GM13976 (cell line): ENCODE measurements at regions not wholly inside any gene's neighbourhood (a gene's known extent, or its start where the extent isn't known, plus 50 kb on each side); places are given as distances from the start of the nearest gene placed in this dataset.
"Not testable (repeated sequence)": the region's sequence is repeated elsewhere in the genome, so short reads cannot be mapped to it uniquely, and the experiment has no call there.

Experiments used
- DNase-seq: peaks from one replicate; pipeline ENCODE4 v3.0.0; 2012; ENCODE audit warnings: low spot score
- in situ Hi-C: fragments of 300-500 bp; cut with MboI; formaldehyde crosslinking; loops from one replicate; pipeline ENCODE4 v1.12.0; 2022; ENCODE audit warnings: low sequenced_read_pairs, mixed read lengths, inconsistent platforms; ENCODE audit not compliant: unreplicated experiment
- TF ChIP-seq, protein P1 (sequence below): IDR thresholded peaks from 2 replicates; pipeline ENCODE4 v1.5.1; 2012; ENCODE audit warnings: borderline replicate concordance, mild to moderate bottlenecking; ENCODE audit not compliant: insufficient read depth; ENCODE audit errors: extremely low read depth, missing control alignments, control extremely low read depth

DNA sequence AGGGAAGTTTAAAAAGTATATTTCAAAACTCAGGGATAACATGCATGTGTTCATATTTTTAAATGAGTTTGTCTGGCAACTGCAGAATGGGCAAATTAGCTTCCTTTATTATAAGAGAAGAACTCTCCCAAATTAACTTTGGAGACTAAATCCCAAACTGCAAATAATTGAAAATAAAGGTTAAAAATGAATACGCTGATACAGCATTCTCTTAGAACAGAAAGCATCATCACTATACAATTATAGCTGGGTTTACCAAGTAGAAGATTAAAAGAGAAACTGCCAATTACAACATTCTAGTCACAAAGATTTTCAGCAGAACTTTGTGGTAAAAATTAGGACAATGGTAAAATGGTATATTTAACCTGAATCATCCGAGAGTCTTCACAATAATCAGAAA, 73.3 kb downstream of the OLFM4 start:
- TF ChIP-seq, protein P1, sequence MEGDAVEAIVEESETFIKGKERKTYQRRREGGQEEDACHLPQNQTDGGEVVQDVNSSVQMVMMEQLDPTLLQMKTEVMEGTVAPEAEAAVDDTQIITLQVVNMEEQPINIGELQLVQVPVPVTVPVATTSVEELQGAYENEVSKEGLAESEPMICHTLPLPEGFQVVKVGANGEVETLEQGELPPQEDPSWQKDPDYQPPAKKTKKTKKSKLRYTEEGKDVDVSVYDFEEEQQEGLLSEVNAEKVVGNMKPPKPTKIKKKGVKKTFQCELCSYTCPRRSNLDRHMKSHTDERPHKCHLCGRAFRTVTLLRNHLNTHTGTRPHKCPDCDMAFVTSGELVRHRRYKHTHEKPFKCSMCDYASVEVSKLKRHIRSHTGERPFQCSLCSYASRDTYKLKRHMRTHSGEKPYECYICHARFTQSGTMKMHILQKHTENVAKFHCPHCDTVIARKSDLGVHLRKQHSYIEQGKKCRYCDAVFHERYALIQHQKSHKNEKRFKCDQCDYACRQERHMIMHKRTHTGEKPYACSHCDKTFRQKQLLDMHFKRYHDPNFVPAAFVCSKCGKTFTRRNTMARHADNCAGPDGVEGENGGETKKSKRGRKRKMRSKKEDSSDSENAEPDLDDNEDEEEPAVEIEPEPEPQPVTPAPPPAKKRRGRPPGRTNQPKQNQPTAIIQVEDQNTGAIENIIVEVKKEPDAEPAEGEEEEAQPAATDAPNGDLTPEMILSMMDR = no peak
- no peak for DNase-seq
- in situ Hi-C loops = no loop called here

- in situ Hi-C loops = no loop called here
- DNase-seq = no peak
- TF ChIP-seq, protein P1 = no peak
These were observed 75.5 kb downstream of the OLFM4 start for GRCh38 chr13:53104136-53104535.

DNA sequence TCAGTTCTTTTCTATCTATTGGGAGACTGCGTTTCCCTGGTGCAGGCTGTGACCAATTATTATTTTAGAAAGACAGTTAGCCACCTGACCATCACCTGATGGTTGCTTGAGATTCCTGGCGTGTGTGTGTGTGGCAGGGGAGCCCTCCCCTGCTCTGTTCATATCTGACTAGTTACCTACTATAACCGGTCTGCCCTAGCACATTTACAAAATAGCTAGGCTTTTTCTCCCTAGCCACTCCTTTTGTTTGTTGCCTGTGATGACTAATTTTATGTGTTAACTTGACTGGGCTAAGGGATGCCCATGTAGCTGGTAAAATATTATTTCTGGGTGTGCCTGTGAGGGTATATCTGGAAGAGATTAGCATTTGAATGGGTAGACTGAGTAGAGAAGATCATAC, 76.9 kb downstream of the OLFM4 start:
- DNase-seq = no peak
- TF ChIP-seq, protein P1 = no peak
- in situ Hi-C loops = no loop called here

DNA sequence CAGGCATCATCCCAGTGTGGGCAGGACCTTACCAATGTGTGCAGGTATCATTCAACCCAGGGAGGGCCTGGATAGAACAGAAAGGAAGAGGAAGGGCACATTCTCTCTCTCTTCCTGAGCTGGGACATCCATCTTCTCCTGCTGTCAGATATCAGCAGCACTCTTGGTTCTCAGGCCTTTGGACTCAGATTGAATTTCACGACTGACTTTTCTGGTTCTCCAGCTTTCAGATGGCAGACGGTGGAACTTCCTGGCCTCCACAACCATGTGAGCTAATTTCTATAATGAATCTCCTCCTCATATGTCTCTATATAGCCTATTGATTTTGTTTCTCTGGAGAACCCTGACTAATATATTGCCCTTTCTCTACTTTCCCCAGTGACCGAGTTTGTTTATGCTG, 77.3 kb downstream of the OLFM4 start:
- TF ChIP-seq, protein P1 = no peak
- no peak for DNase-seq
- in situ Hi-C loops = no loop called here

- TF ChIP-seq, protein P1 = no peak
- in situ Hi-C loops = no loop called here
These were observed 81.6 kb downstream of the OLFM4 start for GRCh38 chr13:53110181-53110580.

GRCh38 chr13:53110614-53111013, 82.0 kb downstream of the OLFM4 start:
- in situ Hi-C loops = no loop called here
- DNase-seq = no peak
- TF ChIP-seq, protein P1 = no peak

More at GRCh38 chr13:53110181-53110580, 81.6 kb downstream of the OLFM4 start:
- DNase-seq = no peak

DNA sequence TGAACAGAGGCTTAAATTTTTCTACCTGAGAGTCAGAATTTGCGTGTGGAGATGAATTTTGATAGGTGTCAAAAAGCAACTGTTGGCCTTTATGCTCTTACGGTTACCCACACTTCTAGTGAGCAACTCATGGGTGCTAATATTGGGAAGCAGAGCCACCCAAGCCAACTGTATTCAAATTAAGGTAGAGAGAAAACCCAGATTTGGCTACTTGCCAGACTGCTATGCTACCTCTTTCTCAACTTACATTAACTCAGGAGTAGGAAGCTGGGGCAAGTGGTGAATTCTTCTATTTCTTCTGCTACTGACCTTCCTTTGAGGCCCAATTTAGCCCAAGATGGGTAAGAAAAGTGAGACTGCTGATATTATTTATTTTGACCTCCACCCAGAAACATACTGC, 83.9 kb downstream of the OLFM4 start:
- TF ChIP-seq, protein P1 = no peak
- in situ Hi-C loops = no loop called here
- no peak for DNase-seq

DNA sequence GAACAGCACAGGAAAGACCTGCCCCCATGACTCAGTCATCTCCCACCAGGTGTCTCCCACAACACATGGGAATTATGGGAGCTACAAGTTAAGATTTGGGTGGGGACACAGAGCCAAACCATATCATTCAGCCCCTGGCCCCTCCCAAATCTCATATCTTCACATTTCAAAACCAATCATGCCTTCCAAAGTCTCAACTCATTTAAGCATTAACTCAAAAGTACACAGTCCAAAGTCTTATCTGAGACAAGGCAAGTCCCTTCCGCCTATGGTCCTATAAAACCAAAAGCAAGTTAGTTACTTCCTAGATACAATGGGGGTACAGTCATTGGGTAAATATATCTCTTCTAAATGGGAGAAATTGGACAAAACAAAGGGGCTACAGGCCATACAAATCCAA, 88.4 kb downstream of the OLFM4 start:
- DNase-seq, in situ Hi-C loops: not testable (repeated sequence)
